Stimulated activated CD4-positive, alpha-beta T cell treated with anti-CD3 and anti-CD28 coated beads, Interleukin-2, amount 100 ng/mL, for 24 hours (primary cell): ENCODE measurements at regions not wholly inside any gene's neighbourhood (a gene's known extent, or its start where the extent isn't known, plus 50 kb on each side); places are given as distances from the start of the nearest gene placed in this dataset.

Experiments
- DNase-seq, 2 donors: peaks; one replicate each; pipeline ENCODE4 v3.0.0-alpha.2; 2020

DNA sequence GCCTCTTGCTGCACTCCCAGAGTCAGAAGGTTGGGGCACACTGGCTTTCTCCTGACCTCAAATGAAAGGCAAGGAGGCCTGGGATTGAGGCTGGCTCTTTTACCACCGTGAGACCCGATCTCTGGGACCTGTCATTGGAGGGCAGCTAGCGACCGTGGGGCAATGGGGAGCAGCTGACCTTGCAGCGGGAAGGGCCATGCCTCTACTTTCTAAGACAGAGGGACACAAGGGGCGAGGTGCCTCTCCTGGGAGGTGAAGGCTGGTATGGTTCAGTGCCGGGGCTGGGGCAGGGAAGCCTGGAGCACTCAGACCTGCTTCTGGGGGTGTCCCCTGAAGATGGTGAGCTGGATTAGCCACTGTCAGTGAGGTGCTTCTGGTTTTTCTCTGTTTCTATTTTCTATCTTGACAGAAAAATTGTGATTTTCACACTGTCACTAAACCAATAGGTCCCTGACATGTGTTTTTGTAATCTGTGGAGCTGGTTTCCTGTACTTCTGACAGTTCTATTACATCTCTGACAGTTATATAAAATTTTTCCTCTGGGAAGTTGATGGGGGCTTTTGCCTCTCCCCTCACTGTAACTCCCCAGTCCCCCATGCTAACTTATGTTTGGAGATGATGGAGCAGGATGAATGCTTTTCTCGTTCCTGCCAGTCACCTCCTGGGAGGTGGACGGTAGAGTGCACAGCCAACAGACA, 340.8 kb downstream of the RPS24 start:
- DNase-seq = no peak

DNA sequence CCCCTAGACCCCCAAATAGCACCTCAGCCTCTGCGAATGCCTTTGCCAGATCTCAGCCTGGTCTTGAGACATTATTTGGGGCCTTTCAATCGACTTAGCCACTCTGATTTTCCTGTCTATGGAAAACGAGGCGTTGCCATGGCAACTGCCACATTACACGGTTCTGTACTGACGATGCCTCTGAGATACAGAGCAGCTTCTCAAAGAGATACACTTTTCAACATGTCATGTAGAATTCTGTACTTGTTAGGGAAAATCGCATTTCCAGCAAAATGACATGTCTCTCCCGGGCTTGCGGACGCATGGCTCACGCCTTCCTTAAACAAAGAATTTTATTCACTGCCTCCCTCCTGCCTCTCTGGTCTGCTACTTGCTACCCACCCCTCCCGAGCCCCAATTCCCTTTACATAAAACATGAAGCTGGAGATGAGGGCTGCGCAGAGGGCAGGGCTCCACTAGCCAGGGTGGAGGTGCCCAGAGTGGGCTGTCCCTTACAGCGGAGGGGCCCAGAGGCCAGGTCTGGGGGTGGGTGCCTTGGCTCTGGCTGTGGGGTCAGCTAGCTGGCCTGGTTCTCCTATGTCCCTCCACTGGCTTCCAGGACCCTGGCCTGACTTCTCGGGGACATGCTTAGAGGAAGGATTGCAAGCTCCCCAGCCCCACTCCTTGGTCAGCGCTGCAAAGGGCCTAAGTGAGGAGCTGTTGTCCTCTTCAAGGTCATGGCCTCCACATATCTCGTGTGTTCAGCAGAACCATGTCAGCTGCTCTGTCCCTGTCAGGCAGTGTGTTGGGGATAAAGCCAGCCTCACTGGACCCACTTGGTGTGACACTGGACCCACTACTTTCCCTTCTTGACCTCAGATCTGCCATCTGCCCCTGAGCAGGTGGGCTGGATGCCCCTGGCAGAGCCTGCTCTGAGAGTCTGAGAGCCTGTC, 342.5 kb downstream of the RPS24 start:
- DNase-seq = no peak

DNA sequence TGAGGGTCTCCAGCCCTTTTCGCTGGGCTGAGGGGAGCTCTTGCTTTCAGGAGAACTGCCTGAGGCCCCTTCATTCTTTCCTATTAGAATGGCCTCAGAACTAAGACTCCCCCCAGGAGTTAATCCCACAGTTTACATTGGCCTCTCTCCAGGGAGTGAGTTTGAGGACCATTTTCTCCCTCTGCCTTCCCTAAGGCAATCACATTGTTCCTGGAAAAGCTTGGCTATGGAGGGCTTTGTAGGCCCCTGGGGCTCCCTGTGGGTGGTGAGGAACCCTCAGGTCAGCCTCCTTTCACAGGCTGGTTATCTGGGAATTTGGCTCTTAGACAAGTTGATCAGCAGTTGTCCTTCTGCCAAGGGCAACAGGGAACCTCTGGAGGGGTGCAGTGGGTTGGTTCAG, 343.7 kb downstream of the RPS24 start:
- DNase-seq = no peak

DNA sequence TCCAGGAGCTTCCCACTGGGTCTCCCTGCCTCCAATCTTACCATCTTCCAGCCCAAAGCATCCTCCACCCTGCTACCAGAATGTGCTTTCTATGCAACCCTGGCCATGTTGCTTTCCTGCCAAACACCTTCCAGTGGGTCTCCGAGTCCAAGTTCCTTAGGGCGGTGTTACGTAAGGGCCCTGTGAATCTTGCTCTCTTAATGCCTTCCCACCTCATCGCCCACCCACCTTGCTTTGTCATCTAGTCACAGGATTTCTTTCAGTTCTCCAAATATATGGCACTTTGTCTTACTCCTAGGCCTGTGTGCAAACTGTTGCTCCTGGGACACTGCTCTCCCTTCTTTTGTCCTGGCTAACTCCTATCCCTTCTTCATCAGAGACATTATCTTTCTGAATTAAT, 344.5 kb downstream of the RPS24 start:
- DNase-seq = no peak

DNA sequence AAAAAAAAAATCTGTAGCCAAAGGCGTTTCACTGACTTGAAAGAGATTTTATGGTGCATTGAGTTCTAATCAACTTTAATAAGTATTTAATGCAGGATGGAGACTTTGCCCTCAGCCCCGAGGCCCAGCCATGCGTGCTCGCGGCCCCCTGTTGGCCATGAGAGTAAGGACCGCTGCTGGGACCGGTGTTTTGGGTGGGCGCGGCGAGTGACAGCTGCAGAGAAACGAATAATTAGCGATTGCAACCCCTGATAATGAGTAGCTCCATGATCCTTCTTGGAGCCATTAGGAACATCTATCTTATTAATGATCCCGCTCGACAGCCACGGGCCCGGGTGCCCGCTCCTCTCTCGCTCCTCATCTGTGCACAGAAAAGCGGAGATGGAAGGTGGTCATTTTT, 347.4 kb downstream of the RPS24 start:
- DNase-seq = peak in 1 of 2 donors; percentile 8

DNA sequence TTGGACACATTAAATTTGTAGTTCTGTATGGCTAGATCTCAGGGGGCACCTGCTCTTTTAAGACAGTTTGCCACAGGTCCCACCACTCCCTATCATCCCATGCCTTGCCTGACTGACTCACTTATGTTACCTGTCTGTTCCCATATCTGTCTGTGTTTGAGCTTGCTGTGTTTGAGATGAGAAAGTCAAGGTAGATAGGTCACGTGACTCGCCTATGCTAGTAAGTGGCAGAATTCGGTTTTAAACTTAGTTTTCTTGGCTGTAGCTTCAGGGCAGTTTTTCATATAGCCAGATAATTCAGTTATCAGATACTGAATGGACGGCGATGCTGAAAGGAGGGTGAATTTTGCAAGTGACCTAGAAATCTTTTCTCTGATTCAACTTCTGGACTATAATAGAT, 348.4 kb downstream of the RPS24 start:
- DNase-seq = no peak

DNA sequence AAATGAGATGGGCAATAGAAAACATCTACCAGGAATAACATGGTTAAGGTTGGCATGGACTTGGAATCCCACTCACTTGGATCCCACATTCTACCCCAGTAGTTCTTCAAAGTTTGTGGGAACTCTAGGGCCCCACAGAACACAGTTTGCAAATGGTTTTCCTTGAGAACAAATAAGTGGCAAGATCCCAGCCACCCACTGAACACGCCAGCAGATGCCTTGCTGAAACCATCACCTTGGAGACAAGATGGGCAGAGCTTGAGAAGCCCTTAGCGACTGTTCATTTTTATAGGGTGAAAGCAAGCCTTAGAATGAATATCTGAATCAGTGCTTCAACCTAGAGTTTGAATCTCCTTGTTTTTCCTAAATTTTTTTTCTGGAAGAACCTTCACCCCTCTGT, 349.1 kb downstream of the RPS24 start:
- DNase-seq = no peak

DNA sequence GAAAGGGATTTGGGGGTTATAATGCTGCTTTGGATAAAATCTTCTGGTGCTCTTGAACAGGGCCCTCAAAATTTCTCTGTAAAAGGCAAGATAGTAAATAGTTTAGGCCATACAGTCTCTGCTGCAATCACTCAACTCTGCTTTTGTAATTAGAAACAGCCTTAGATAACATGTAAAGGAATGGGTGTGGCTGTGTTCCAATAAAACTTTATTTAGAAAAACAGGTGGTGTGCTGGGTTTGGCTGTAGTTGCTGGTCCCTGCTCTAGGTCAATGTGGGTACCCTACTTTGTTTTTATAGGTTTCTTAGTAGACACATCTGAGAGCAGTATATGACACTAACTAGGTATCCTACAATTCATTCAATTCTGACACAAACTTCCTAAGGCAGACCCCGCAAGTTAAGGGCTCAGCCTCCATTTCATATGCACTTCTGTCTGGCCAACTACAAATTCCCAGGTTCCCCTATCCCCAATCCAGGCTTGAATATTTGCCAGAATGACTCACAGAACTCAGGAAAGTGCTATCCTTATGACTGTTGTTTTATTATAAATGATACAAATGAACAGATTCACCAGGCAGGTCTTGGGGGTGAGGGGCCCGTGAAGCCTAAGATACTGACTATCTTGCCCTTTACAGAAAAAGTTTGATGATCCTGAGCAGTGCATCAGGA, 349.9 kb downstream of the RPS24 start:
- no peak for DNase-seq

DNA sequence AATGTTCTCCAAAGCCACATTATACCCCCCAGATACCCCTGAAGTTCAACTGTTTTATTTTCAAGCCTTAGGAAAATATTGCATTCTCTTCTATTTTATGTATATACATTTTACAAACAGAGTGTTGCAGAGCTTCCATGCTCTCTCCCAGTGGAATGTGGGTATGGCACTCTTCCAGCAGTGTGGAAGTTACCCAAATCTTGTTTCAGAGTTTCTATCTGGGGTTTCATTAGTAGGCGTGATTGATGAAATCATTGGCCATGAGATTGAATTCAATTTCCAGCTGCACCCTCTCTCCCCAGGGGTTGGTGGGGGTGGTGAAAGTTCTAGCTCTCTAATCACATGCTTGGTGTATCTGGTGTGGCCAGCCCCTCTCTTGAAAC, 350.4 kb downstream of the RPS24 start:
- no peak for DNase-seq

DNA sequence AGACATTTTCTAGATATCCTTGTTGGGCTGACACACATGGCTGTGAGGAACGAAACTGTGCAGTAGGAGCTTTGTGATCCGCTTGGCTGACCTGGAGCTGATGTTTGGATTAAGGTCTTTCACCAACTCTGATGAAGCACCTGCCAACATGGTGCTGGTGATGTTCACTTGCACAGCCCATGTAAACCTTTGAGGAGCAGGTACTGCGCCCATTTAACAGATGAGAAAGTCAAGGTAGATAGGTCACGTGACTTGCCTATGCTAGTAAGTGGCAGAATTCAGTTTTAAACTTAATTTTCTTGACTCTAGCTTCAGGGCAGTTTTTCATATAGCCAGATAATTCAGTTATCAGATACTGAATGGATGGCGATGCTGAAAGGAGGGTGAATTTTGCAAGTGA, 351.9 kb downstream of the RPS24 start:
- no peak for DNase-seq

DNA sequence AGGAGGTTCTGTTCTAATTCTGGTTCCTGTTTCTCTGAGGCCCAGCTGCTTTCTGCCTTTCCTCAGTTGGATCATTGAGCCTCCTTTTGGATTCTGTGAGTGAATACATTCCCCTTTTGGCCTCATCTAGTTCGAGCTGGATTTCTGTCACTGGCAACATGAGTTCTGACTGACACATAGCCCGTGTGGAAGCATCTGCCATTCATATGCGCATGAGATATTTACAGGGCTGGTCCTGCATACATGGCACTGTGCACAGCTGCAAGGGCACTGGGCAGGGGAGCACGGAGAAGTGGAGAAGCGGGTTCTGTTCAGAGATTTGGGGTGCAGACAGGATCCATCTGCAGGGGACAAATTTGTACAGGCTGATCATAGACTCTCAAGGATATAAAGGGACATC, 352.8 kb downstream of the RPS24 start:
- no peak for DNase-seq

DNA sequence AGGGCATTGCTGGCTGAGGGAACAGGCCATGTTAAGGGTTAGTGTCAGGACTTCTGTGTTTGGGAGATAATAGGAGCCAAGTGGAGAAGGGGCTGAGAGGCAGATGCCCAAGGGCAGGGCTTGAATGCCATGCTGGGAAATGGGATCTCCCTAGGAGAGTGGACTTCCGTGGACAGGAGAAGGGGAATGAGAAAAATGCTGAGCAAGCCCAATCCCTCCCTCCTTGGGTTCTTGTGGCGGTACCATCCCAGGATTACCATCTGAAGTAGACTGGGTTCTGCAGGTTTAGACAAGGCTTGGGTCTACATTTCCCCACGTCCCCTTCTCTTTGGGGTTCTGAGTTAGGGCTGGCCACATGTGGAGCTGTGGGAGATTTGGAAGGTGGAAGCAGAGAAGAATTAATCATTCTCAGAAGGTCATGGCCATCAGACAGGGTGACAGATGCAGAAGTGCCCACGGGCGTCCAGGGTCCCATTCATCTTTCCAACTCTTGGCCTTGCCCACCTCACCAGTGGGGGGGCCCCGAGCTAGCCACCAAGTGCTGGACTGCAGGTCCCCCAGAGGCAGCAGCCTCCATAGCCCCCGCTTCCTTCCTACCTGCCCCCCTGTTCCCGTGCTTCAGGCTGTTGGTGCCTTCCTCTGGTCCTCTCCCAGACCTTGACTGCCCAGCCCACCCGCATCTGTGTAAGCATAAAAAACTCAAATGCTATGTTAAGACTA, 354.8 kb downstream of the RPS24 start:
- no peak for DNase-seq

DNA sequence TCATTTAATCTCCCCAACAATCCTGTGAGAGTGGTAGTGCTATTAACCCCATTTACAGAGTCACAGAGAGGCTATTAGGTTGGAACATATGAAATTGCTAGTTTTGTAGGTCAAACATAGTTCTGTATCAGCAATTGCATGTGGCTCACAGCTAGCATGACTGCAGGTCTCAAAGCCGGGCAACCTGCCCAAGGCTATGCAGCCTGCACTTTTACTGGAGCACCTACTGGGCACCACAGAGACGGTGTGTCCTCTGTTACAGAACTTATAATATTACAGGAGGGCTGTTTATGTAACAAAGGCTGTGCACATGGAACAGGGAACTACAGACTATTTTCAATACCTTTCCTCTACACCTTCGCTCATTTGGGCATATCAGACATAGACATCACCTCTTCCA, 355.8 kb downstream of the RPS24 start:
- no peak for DNase-seq

DNA sequence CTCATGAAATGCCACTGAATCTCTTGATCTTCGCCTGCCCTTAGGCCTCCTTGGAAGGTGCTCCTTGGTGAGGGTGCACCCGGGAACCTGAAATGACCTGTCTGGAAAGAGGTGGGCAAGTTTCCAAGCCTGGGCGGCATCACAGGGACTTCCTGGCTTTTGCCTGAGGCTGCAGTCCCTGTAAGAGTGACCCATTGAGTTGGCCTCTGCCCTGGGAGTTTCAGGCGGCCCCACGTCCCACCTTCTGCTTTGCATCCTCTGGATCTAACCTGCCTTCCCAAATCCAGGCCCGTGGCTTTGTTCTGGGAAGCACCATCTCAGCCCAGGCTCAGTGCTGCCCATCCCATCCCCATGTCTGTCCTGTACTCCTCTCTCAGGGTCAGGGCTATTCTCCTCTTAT, 356.4 kb downstream of the RPS24 start:
- no peak for DNase-seq

DNA sequence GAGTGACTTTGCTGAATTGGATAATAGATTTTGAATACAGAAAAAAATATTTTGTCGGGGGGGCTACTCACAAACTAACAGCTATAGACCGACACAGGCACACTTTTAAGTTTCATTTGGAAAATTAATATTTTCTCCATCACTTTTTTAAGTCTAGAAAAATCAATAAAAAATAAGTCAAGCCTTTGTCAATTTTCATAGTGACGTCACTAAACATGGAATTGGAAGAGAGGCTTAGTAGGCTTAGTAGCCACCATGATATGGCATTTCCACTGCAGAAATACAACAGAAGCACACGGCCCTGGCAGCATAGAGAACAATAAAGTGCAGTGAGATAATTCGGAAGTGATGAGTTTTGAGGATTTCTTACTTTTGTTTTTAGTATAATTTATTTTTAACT, 357.2 kb downstream of the RPS24 start:
- no peak for DNase-seq

DNA sequence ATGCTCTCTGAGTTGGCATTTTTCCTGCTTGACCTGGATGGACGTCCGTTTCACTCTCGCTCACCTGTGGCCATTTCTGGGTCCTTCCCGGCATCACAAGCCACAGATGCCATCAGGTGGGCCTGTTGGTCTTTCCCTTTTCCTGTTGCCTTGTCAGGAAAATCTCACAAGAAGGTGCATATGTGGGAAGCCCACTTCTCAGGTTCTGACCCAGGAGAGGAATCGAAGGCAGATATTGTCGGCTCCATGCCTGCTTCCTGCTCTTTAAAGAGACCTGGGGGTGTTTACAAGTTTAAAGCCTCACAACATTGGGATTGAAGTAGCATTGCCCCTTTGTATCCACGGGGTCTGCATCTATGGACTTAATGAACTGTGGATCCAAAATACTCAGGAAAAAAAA, 357.9 kb downstream of the RPS24 start:
- no peak for DNase-seq

DNA sequence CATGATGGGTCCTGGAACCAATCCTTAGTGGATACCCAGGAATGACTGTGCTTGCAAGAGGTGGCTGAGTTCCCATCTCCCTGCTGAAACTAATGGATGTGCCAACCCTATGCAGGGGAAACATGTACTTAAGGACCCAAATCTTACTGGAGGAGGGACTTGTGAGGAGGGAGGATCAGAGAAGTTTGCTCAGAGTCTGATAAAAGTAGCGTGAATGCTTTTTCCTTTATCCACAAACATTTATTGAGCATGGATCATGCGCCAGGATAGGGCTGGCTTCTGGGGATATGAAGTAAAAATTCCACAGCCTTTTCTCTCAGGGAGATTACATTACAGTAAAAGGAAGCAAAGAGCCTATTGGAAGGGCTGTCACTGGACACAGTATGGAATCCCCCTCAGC, 358.5 kb downstream of the RPS24 start:
- DNase-seq = no peak

DNA sequence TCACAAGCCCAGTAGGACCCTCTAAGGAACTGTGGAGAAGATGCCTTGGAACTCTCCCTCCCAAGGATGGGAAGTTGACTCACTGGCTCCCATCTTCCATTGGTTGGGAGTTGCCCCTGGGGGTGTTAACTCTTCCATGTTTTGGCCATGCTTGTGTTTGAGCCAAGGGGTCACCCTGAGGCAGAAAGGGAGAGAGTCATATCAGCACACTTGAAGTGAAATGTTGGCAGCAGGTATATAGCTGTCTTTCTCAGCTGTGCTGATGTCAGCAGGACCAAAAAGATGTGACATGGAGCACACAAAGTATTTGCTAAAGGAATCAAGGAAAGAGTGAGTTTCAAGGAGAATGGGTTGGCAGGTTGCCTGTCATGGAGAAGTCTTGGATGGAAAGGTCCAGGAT, 359.4 kb downstream of the RPS24 start:
- no peak for DNase-seq

DNA sequence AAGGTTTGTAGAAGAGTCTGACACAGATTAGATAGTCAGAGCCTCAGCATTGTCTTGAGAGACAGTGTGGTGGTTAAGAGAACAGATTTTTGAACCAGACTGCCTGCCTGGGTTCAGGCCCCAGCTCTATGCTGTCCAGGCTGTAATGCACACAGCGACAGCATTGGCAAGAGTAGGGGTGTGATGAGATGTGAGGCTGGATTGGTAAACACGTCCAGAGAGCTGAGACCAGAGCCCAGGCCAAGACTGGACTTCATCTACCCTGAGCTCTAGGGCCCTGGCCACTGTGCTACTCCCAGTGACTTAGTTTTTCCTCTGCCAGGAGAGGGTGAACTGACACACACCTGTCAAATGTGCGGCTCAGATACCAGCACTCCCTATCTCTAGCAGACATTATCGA, 360.4 kb downstream of the RPS24 start:
- no peak for DNase-seq

DNA sequence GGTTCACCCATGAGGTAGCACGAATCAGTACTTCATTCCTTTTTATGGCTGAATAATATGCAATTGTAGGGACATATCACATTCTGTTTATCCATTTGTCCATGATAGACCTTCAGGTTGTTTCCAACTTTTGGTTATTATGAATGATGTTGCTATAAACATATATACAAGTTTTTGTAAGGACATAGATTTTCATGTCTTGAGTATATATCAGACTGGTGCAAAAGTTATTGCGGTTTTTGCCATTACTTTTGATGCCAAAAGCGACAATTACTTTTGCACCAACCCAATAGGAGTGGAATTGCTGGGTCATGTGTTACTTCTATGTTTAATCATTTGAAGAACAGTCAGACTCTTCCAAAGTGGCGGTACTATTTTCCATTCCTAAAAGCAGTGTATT, 361.5 kb downstream of the RPS24 start:
- no peak for DNase-seq

DNA sequence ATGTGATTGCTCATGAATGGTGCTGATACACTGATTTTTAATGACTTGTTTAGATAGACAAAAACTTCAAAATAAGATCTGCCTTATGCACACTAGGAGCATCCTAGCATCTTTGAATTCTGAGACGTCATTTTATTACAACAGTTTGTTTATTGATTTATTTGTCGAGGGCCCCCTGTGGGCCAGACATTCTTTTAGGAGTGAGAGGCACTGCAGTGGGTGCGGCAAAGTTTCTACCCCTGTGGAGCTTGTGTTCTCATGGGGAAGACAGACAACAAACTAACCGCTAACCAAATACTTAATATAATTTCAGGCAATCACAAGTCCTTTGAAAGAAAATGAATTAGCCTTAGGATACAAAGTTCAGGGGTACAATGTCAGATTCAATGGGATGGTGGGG, 363.1 kb downstream of the RPS24 start:
- DNase-seq = no peak

DNA sequence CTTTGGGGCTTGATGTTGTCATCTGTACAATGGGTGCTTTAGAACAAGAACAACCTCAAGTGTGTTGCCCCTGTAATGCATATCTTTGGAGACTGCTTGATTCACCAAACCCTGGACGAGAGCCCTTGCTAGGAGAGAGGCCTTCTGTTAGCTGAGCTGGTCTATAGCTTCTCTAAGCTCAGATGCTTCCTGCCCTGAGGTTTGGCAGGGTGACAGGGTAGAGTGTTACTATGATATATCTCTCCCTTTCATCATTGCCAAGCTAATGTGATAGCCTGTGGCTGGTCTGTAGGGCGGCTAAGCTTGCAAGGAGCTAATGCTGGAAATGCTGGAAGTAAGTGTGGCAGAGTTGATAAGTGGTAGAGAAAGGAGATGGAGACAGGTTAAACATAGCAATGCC, 364.1 kb downstream of the RPS24 start:
- no peak for DNase-seq

DNA sequence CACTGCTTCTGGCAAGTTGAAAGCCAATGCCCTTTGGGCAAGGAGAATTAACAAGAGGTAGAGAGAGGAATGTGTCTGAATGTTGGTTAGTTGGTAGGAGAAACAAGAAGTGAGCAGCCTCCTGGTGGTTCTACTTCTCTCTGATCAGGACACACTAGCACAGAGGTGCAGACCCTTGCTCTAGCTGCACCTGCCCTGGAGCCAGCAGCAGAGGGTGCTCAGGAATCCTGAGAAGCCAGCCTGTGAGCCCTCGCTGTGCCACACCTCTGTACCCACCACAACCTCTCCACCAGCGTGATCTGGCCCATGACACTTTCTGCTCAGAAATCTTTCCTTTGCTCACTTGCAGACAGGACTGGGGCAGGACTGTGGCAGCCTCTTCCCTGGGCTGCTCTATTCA, 364.7 kb downstream of the RPS24 start:
- no peak for DNase-seq
